HG03575 (cell line): ENCODE measurements at regions not wholly inside any gene's neighbourhood (a gene's known extent, or its start where the extent isn't known, plus 50 kb on each side); places are given as distances from the start of the nearest gene placed in this dataset.

Source experiments
- ATAC-seq: cut with Tn5 transposase; IDR thresholded peaks from one replicate; pipeline ENCODE4 v1.9.1; 2021; ENCODE audit not compliant: unreplicated experiment, insufficient number of reproducible peaks, low FRiP score; ENCODE audit errors: extremely low read depth

DNA sequence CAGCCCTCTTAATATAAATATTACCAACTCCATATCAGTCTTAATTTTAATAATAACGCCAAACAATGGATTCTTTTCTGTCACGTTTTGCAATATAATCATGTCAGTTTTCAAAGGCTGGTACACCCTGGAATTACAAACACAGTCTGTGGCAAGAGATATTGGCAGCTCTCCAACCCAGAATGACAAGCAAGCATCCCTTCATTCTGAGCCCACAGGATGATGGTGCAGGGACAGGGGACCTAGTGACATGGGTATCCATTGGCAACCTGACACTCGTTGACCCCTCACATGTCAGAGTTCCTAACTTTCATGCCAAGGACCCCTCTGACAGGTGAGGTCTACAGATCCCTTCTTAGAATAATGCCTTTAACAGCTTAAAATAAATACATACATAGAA, 154.5 kb upstream of the TSC22D2 start:
- no peak for ATAC-seq

DNA sequence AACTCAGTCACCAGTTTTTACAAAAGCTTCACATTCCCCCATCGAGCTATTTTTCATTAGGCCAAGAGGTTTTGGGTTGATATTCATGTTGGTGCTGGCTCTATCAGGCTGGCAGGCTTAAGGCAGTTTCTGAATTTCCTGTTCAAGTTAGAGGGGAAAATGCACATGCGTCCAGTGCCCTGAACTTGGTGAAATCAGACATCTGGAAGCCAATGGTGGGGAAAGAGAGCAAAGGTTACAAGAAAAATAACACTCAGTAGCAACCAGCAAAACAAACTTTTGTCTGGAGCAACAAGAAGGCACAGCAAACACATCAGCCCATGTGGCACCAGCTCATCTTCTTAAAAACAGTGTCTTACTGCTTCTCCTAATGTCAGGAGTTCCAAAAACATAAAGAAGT, 155.6 kb upstream of the TSC22D2 start:
- ATAC-seq, result no peak

DNA sequence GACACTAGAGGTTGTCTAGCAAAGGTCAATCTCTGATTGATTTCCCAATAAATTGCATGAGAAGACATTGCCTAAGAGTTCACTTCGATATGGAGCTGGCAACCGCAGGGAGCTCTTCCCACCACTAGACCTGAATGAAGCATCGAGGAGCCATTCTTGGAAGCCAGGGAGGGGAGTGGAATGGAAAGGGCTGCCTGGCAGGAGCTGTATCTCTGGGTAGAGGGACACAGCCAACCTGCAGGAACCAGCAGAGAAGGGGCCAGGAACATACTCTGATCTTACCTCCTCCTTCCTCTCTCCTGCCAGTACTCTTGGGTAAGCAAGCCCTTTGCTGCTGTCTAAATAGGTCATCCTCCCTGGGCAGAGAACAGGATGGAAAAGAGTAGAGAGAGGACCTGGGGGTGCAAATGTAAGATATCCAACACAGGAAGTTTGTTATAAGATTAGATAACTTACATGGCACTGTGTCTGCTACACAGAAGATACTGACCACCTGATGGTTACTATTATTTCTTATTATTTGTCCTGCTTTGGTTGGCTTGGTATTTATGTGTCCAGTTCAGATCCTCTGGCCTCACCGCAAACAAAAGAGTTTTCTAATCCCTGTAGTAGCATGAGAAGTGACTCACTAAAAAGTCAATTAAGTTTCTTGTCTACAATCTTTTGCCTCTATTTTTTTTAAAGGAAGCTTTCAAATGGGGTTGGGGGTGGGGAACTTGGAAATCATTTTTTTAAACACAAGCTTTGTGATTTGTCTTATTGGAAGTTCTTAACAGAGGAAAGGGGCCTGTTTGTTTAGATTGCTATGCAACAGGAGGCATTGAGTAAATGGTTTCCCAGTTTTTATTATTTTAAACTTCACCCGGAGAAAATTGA, 156.7 kb upstream of the TSC22D2 start:
- ATAC-seq, result no peak

DNA sequence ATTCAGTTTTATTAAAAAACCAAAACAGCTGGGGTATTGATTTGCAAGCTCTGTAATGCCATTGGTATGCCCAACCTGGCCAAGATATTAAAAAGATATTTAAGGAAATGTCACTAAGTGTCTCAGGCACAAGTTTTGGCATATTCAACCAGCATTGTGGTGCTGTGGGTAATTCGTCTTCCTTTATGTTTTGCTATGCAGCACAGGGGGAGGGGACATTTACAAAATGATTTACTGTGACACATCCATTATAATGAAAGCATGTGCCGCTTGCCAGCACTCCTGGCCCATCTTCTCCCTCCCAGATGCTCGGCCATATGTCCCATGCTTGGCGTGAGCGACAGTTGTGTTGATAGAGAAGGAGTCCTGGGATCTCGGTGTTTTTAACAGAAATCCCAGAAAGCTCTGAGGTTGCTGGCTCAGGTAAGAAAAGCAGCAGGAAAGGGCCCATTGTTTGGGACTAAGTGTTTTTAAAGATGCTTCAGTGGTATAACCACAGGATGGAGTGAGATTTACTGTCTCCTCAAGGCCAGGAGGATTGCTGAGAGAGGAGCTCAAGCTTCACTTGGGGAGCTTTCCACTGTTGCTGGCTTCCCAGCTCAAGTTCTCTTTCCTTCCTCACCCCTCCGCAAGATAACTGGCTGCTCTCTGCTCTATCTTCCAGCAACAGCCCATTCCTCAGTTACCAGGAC, 158.2 kb upstream of the TSC22D2 start:
- no peak for ATAC-seq

DNA sequence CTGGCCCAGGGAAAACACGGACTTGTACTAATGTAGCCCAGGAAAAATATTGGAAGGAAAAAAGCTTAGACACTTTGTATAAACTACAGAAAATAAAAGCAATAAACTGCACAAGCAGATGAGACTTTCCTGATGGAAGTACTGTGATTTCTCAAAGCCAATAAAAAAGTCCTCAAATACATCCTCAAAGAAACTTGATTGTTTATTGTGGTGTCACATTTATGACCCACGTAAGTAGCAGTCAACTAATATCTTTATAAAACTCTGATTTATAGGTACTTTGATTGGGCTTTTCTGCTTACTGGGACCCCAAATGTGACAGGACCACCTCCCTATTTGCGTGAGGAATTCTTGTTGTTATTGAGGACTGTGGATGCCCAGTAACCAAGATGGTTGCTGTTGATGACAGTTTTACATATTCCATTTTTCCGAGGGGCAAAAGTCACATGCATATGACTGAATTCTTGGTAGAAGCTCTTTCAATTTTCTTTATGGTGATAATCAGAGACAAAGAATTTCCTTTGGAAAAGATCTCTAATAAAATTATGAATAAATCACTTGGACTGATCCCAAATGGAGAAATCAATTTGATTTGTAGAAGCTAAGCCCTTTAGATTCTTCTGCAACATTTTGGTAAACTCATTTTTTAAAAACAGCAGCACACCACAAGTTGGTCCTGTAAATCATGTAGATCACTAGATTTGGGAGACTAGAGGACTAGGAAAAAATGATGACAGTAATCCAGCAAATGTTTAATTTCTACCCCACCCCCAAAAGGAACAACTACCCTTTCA, 159.0 kb upstream of the TSC22D2 start:
- no peak for ATAC-seq

DNA sequence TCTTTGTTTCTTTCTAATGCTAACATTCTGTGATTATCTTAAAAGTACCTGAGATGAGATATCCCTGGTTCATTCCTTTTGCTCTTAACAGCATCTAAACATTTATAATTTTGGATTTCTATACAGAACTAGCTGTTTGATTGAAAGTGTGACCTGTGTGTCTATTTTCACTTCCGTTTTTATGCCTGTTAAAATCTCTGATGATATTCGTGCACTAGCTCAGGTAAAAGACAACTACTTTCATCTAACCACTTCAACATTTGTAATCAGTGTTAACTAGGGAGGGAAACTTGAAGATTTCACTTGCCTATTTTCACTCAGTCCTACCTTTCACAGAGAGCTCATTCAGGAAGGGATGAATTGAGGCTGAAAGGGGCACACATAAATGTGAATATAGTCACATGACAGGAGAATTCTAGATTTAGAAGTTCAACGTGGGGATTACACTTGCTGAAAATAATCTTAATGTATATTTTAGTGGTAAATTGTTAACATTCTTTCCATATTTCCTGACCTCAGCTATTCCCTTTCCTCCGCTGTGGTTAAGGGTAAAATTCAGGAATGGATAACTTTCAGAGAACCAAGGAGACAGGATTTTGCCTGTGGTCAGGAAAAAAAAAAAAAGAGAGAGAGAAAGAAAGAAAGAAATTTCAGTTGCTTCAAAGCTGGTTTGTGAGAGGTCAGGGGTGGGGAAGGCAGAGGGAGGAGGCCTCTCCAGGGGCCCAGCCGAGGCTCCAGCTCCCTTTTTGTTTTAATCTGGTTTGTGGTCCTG, 159.8 kb upstream of the TSC22D2 start:
- no peak for ATAC-seq

DNA sequence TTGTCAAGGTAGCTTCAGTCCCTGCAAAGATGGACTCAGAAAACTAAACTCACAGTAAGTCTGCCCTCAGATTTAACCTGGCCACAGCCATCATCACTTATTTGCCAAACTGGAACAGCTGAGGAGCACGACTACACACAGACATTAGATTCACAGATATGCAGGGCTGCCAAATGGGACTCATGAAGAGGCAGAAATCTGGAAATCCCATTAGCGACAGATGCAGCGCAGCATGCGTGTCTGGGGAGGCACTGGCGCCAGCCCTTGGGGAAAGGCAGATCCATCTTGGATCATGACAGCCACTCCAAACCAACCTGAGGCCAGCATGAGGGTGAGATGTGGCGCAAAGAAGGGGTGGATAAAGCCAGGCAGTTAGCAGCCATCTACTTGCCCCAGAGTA, 160.7 kb upstream of the TSC22D2 start:
- ATAC-seq, result no peak

DNA sequence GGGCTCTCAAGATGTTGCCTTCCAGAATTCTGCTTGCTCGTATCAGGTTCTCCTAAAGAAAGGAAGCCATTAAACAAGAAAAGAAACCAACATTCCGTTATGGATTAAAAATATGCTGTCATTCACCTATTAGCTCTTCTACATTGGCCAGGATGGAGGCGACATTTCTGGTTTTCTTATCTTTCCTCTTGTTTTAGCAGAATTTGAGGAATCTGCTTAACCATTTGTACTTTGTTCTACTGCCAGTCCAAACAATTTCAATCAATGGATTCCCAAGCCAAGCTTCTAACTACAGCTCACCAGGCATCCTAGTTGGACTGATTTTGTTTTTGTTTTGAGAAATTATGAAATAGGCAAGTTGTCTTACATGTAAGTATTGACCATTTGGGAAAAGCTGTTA, 164.6 kb upstream of the TSC22D2 start:
- ATAC-seq, result no peak

DNA sequence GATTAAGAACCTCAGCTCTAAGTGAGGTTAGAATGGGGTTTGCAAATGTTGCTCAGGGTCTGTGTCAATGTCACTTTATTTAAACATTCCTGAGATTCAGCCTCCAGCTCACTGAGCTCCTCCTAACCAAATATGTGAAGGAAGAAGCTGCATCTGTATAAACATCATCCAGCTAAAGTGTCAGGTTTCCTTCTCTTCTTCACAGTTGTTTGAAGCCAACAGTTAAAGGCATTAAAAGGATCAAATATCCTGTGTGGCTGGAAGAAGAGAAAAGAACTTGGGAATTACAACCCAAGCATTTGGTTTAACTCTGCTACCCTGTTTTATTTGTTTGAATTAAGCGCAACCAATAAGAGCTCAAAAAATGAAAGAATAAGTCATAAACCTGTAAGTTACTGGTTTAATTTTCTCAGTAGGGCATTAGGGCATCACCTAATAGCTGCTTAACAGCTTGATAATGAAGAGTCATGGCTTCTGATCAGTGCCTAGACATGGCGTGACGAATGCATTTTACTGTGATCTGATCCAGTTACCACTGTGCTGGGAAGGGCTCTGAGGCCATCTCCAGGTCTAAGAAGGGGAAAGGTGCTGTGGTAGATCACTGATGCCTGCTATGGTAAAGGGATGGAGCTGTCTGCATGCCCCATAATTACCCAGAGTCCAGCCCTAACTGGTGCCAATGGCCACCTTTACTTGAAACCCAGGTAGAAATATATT, 165.7 kb upstream of the TSC22D2 start:
- ATAC-seq, result no peak

DNA sequence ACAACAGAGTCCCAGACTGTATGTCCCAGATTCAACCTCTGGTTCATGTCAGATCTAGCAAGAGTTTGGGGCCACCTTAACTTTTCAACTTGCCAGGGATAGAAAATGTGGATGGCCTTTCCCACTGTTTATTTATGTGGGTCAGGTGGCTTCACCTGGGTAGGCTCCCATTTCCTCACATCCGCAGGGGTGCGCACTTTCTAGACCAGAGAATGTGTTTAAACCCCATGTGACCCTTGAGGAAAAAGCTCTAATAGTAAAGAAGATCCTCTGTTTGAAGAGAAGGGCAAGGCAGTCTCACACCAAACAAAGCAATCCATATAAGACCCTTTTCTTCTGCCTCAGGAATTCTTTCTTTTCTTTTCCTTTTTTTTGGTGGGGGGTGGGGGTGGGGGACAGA, 167.2 kb upstream of the TSC22D2 start:
- no peak for ATAC-seq

DNA sequence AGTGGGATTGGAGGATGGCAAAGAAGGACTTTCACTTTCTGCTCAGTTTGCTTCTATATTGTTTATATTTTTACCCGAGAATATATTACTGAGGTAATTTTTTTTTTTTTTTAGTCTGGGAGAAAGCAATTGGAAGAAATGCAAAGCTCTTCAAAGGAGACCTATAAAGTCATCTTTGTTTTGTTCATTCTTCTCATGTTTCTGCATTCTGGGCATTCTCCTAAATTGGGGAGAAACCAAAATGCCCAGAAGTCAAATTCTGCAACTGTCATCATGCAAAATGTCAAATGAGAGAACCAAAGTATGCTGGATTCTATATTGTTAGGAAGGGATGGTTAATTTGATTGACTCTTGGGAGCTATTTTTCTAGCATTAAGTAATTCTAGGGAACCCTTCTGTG, 168.3 kb upstream of the TSC22D2 start:
- no peak for ATAC-seq

DNA sequence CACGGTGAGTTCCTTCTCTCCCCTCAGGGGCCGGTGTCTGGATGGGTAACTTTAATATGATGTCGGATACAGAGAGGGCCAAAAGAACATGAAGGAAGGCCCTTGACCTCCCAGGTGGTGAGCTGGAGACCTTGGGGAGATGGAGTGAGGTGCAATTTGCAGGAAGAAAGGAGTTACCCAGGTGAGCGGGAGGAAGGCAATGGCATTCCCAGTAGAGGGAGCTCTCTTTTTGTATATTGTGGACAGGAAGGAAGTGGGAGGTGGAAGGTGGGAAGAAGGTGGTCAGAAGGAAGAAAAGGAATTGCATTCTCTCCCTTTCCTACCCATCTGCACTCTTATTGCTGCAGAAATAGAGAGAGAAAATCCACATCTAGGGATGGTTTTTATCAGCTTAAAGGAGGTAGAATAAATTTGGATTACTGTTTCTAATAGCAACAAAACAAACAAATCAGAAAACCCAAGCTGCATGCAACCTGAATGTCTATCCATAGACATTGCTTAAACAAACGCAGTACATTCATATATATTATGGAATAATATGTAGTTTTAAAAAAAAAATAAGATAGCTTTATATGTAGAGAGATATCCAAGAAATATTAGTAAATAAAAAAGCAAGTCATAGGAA, 169.0 kb upstream of the TSC22D2 start:
- ATAC-seq, result no peak

DNA sequence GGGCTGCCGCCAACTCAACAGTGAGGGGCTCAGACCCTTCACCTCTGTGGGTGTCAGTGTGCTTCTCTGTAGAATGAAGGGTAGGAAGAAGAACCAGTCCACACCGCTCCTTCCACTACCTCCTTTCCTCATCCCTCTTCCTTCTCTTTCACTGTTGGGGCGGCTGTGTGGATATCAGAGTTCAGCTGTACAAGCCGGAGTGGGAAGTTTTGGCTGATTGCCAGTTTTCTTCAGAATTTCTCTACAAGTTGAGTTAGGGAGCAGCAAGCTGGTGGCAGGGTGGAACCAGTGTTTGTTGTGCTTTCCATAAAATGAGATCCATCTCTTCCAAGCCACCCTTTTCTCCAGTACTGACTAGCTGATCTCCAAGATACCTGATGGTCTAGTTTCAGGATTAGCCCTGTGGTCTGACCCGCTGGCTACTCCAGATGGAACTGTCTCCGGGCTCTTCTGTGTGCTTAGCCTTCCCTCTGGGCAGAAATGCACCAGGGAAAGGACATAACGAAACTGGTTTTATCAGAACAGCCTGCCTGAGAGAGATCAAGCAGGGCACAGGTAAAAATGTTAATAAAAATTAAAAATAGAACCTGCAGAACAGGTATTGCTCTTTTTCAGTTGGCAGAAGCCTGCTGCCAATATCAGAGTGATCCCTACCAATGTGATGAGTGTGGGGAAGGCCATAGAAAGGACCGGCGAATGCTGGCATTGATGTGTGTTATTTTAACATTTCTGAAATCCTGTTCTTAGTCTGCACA, 169.9 kb upstream of the TSC22D2 start:
- ATAC-seq, result no peak

DNA sequence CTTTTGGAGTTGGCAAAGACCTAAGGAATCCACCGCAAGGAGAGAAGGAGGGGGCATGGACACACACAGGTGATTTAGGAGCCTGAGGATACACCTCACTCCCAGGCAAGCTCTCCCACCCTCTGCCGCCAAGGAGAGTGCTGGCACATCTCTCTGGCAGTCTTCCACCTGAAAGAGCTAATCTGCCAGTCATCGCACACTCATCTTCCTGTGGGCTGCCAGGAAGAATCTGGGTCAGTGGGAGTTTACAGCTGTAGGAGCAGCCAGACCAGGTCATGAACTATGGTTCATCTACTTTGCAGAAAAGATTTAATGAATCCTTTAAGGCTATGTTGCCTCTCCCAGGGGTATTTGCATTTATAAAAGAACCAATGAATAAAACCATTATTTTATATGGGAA, 170.6 kb upstream of the TSC22D2 start:
- ATAC-seq, result no peak

DNA sequence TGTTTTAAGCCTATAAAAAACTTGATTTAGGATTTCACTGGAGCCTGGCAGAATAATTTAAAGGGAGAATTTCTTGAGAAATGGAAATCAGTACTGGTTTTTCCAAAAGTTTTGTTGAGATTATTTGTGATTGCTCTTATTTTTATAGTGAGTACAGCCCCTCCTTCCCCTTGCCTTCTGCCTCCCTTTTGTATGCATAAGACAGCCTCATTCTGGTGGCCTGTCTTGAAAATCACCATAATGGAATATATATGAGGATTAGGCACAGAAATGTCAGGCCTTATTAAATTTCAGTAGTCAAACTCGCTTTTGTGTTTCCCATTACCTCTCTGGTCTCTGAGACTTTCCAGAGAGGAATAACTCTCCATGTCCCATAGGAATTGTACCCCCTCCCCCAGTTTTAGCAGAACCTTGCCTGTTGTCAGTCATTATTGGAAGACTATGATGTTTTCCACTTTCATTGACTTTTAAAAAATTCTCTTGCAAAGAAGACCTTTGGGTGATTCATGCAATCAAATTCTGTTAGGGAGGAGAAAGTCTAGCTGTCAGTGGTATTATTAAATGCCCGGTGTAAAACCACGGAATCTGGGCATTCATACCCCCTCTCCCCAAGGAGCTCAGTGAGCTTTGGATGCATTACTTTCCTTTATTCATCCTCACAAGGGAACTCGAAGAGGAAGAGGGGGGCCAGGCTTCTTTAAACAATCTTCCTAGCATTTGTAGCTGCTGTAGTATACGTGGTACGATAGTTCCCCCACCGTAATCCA, 171.6 kb upstream of the TSC22D2 start:
- no peak for ATAC-seq

DNA sequence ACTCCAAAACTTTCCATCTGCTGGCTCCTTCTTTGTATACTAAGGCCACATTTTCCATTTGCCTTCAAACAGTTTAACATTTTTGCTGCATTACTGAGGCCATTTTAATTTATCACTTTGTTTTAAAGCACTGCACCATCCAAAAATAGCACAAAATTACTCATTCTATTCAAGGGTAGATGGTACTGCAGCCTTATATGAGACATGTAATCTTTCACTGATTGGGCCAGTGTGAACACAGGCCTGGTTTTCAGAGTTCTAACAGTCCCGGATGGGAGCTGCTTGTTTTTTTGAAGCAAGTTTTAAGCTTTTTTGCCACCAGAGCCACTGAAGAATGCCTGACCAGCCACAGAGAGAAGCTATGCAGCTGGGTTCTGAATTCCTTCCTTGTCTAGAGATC, 172.3 kb upstream of the TSC22D2 start:
- ATAC-seq, result no peak

DNA sequence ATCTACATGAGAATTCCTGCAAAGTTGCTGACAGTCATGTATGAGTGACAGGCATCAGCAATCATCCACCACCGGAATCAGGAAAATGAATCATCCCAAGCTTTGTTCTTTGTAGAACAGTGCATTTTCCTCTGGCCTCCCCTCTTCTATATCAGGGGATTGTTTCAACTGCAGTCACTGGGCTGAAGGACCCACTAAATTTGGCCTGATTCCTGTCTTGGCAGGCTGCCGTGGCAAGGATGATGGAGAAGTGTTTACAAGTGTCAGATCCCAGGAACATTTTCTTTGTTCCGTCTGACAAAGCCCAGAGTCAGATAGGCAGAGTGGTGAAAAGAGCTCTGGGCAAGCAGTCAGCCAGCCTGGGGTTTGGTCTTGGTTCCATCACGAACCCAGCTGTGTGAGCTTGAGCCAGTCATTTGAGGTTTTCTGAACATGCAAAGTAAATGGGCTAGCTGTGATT, 175.1 kb upstream of the TSC22D2 start:
- ATAC-seq, result no peak
